HG02571 (cell line): ENCODE measurements at regions not wholly inside any gene's neighbourhood (a gene's known extent, or its start where the extent isn't known, plus 50 kb on each side); places are given as distances from the start of the nearest gene placed in this dataset.
"Not testable (repeated sequence)": the region's sequence is repeated elsewhere in the genome, so short reads cannot be mapped to it uniquely, and the experiment has no call there.

ENCODE experiments used
- ATAC-seq: cut with Tn5 transposase; IDR thresholded peaks from one replicate; pipeline ENCODE4 v1.9.1; 2021; ENCODE audit warnings: mild to moderate bottlenecking, moderate library complexity; ENCODE audit not compliant: unreplicated experiment

DNA sequence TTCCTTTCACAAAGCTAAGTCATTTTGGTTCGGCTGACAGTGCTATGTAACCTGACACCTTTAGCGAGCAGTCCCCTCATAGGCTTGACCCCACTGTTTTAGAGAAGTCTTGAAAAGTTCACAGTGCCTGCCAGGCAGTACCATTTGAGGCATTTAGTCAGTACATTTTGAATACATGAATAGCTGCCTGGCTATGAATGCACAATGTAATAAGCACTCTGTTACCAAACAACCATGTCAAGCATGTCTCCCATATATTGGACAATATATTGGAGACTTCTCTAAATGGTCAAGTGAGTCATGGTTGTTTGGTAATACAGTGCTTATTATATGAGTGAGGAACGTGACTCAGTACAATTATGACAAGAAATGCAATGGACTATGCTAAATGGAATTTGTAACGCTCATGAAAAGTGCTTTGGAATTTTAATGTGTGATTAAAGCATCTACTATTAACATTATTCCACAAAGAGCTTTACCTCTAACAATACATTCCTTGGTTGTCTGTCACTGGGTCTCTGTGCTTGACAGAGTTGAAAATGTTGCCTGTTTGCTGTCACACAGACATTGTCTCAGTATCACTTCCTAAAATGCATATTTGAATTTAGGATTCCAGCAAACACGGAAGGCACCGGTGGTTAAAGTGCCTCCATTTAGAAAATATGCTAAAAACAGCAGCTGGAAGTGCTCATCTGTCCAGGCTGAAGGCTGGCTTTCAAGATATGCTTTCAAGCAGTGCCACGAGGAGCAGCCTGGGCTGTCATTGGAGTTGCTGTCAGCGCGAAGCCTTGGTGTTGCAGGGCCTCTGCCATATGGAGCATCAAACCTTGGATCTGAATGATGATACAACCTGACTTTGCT, 458.6 kb downstream of the FBXO15 start:
- ATAC-seq = peak; percentile 71

DNA sequence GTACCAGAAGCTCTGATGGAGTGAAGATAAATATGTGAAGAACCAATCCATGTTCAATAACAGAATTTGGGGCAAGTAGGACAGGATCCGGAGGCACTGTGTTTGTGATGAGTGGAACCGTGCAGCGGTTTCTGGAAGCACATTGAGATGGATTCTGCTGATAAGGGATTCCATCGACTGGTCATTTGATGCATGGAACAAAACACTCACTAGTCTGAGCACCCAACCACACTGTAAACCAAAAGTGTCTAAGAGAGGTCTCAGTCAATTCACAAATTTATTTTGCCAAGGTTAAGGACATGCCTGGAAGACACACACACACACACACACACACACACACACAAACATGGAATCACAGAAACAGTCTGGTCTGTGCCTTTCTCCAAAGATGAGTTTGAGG, 459.5 kb downstream of the FBXO15 start:
- no peak for ATAC-seq

DNA sequence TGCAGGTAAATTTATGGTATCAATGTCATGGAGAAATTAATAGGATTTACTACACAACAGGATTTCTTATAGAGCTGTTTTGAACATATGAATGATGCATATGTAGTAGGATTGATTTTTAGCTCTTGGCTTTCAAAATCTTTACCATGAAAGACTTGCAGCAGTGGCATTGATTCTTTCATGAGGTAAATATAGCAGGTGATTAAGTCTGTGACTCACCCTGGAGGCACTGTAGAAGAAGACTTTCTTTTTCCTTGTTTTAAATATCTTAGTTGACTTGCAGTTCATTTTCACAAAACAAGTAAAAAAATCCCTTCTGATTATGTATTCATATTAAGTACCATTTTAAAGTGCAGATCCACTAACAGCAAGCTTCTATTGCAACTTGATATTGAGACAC, 463.0 kb downstream of the FBXO15 start:
- no peak for ATAC-seq

DNA sequence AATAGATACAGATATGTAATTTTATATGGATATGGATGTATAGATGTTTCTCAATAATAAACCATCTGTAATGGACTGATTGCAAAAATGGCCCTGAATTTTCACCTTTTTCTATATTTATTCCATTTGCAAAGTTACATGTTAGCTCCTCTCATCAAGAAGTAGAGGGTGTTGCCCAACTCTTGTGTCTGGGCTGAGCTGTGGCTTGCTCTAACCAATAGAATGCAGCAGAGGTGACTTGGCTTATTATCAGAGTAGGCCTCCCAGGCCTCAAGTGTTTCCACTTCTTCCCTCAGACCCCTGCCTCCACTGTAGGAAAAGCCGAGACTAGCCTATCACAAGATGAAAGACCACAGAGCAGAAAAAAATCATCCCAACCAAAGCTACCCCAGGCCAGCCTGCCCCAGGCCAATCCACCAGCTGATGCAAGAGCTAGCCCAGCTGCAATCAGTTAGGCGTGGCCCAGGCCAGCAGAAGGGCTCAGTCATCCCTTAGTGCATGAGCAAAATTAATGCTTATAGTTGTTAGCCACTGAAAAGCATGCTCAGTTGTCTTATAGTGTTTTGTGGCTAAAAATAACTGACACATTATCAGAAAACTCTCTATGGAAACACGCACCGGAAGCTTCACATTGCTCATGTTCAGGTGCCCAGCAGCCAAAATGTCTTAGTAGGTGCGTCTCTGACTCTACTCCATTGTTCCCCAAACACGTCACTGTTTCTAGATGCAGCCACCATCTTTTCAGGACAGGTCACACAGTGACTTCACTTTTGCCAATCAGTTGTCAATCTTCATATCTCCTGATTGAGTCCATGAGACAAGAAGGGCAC, 464.0 kb downstream of the FBXO15 start:
- no peak for ATAC-seq

DNA sequence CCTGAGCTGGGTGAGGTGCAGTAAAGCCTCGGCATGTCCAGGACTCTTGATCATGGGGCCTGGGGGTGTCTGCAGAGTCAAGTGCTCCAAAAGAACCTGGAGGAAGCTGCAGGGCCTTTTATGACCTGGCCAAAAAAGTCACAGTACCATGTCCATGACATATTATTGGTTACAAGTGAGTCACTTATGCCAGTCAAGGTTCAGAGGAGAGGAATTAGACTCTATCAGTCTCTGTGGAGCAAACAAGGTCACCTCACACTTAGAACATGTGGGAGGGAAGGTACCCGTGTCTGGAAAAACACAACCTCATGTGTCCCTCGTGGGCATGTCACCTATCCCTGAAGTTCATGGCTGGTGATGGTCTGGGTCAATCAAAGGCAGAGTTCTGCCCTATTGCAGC, 465.7 kb downstream of the FBXO15 start:
- no peak for ATAC-seq

DNA sequence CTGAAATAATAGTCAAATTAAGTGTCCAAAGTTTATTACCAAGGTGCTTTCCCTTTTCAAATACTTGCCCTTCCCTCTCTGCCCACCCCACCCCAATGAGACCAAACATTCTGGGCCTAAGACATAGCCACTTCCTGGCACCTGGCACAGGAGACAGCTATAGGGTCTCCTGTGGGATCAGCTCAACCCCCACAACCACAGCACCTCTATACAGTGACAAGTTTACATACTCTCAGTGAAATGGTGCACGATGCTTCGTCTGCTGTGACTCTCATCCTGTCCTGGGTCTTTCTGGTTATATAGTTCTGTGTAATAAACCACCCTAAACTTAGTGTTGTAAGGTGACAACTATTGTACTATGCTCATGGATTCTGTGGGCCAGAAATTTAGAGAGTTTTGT, 466.2 kb downstream of the FBXO15 start:
- ATAC-seq = no peak

DNA sequence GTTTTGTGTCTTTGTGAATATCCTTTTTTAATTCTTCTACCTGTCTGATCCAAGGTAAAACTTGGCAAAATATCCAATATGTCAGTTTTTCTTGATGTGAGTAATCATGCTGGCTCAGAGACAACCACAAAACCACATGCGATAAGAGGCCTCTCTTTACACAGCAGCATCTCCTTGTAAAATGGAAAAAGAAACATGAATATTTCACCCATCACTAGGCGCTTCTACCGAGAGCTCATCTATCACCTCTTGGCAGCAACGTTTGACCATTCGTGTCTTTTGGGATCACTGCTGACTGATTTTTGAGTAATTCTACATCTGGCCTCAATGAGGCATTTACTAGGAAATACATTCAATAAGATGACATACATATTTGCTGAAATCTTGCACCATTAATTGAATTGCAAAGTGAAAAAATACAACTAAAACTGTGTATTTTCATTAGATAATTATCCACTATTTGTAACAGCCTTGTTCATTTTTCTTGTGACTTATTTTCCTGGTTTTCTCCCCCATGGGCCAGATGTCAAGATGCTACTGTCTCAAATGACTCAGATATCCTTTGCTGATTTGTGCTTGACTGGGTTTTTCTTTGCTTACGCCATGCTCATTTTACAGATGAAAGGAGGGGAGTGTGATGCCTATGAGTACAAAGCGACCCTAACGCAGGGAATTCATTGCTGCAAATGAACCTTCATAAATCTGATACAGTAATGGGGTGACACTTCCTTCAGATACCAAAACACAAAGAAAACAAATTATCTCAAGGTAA, 467.5 kb downstream of the FBXO15 start:
- ATAC-seq = no peak

DNA sequence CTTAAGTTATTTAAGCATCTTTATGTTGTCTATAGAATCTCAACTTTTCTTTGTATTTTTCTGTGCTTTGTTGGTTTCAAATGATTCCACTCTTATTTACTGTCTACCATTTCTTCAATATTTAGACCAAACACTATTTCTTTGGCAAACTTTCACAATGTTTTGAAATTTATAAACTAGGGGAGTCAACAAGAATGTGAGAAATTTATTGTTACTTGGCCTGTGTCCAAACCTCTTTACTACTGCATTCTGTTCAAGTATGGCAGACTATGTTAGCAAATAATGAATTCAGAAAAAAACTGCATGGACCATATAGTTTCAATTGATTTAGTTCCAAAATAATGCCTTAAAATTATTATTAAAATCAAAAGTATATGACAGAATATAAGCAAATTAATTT, 470.2 kb downstream of the FBXO15 start:
- no peak for ATAC-seq

DNA sequence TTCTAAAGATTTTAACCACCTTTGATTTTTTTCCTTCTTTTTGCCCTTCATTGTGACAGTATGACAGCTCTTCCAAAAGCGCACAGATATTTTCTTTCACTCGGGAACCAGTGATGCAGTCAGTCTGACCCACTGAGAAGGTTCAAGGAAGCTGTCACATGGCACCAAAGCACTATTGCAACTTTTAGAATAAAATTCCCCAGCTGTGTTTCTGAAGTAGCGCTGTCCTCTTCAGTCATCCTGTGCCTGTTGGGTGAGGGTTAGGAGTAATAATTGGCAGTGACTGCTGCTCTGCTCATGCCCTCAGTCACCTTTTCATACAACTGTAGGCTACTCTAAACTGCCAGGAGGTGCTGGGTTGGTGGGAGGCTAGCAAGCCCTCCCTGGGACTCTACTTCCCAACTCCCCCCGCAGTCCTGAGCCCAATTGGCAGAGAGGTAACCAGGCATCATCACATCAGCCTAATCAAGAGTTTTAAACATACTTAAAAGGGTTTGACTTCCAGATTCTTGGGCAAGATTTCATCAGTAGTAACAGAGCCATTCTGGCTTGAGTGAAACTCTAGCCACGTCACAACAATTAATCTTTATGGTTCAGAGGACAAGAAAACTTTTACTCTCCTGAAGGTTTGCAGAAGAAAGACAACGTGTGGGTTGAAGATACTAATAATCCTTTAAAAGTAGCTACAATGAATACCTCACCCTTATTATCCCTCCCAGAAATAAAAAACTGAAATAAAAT, 473.3 kb downstream of the FBXO15 start:
- no peak for ATAC-seq

DNA sequence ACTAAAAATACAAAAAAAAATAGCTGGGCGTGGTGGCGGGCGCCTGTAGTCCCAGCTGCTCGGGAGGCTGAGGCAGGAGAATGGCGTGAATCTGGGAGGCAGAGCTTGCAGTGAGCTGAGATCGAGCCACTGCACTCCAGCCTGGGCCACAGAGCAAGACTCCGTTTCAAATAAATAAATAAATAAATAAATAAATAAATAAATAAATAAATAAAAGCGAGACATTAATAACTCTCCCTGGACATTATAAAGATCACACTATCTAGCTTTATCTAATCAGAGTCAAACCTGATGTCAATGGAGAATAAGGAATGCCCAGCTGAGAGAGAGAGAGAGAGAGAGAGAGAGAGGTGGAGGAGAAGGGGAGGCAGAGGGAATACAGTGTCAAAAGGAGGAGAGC, 476.2 kb downstream of the FBXO15 start:
- ATAC-seq = not testable (repeated sequence)

DNA sequence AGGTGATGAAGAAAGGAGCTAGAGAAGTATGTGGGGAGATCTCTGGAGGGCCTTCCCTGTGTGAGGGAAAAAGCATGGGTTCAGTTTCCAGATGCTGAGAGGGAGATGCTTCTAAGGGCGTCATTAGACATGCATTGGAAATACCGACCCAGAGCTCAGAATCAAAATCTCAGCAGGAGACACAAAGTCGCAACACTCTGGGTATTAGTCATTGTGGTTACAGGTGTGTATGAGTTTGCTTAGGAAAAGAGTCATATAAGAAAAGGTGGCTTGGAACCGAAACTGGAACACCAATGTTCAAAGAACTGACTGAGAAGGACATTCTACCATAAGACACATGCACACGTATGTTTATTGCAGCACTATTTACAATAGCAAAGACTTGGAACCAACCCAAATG, 477.1 kb downstream of the FBXO15 start:
- no peak for ATAC-seq

DNA sequence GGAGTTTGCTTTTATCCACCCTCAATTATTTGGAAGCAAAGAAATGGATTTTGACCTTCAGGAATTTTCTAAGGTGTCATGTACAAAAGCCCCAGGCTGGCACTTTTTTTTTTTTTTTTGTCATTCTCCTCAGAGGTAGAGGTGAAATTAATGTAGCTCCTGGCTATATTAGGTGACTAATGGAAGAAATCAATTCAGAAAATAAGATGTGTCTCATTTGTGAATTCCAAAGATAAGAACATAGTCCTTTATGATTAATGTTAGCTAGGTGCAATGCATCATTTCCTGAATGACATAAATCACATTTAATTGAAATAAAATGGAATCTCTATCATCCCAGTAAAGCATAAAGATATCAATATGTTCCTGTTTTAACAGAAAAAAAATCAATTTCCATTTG, 477.6 kb downstream of the FBXO15 start:
- no peak for ATAC-seq

DNA sequence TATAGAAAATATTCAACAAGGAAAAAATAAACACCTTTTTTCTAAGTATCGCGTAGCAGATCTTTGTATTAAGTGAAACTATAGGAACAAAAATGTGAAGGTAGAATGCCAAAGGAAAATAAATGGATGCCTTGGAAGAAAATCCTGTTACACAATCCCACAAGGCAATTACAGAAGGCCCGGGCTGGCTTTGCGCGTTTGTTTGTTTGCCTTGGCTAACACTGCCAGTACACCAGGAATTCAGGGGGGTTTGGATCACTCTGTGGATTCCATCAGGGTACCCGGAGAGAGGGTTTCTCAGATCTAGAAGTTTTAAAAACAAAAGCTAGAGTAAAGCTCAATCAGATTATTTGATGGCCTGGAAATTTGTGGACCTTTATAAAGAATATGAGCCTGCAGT, 478.3 kb downstream of the FBXO15 start:
- ATAC-seq = no peak

DNA sequence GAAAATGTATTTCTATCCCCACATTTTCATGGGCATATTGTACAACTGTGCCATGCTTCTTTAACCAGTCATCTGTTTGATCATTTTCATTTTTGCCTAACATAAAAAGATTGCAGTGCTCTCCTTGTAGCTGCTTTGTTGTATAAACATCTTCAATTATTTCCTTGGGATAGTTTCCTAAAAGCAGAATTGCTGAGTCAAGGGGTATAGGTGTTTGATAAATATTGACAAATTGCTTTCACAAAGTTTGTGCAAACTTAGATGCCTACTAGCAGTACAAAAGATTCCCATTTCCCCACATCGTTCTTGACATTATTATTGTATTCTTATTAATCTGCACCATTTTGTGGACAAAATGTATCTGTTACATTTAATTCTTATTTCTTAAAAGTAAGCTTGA, 479.6 kb downstream of the FBXO15 start:
- no peak for ATAC-seq

DNA sequence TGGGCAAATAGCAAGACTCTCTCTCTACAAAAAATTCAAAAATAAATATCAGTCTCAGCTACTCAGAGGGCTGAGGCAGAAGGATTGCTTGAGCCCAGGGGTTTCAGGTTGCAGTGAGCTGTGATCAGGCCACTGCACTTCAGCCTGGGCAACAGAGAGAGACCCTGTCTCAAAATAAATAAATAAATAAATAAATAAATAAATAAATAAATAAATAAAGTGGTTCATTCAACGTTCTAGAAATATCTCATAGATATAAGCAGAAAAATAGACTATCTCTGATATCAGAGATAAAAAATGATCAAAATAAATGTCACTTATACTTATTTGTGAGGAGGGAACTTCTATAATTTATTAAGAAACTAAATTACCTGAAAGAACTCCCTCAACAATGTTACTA, 480.9 kb downstream of the FBXO15 start:
- no peak for ATAC-seq

DNA sequence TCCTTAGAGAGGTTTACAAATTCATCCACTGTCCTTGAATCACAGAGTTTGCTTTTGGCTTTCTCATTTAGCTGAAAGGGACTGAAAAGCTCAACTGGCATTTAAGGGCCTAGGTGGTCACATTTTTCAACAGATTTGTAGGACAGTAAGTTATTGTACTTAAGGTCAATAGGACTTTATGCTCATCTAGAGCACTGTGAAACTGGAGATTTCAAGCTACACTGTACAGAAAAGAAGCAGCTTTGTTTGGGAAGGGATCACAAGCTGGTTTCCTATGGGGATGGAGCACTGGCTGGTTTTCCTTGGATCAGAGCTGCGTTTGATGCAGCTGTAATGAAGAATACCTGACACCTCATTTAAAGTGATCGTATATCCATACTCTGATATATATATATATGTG, 482.7 kb downstream of the FBXO15 start:
- no peak for ATAC-seq

DNA sequence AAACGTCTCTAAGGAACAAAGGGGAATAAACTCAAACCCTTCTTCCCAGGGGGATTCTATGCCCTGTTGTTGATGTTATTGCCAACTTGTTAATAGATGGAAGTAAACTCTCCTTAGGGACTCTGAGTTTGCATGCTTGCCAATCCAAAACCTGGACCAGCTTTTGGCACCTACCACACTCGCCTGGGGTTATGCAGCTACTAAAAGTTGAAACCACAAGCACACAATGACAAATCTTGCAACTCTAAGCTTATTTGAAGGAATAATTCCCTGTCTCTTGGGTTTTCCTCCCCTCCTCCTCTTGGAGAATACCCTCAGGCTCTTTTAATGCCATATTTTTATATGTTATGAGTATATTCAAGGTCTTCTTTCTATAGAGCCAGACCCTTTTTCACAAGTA, 484.1 kb downstream of the FBXO15 start:
- ATAC-seq = no peak

DNA sequence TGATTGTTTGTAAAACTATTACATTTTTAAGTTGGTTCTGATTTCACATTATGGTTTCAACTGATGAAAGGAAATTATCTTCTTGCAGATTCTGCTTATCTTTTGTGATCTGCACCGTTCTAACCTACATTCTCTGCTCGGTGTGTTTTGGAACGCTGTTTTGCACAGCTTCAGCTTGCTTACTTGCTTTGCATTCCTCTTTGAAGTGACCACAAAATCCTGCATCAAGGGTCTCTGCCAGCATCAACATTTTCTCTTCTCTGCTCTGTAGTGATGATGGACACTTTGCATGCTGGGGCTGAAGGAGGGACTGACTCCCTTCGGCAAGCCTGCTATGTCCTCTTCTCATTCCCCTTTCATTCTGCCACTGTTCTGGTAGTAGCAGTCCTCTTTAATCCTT, 485.2 kb downstream of the FBXO15 start:
- ATAC-seq = no peak

DNA sequence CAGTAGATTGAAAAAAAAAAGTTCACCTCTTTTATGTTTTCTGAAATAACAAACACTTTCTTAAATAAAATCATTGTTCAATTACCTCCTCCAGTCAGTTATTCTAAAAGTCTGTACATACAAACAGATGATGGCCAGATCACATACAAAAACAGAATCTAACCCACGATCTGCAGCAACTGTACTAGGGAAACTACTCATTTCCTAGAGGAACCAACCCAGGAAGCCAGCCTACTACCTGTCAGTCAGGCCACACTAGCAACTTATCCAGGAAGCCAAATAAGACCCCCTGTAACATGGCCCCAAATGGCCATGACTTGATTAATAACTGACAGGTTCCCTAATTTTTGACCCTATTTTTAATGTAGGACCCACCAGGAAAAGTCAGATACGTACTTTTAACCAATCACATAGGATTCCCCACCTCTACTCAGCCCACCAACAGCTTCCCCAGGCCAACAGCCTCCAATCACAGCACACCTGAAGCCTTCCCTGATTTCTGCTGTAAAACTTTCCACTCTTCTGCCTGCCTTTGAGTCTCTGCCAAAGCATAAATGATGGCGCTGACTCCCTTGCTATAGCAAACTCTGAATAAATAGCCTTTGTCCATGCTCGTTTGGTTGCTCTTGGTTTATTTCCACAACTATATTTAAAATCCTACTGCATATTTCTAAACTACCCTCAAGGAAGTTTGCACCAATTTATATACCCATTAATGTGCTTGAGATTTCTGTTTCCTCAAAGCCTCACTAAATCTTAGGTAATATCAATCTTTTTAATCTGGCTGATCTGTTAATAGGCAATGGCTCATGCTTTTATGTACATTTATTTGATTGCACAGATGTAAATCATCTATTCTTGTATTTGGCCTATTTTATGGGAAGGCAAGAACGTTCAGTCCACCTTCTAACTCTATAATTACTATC, 486.4 kb downstream of the FBXO15 start:
- ATAC-seq = no peak

DNA sequence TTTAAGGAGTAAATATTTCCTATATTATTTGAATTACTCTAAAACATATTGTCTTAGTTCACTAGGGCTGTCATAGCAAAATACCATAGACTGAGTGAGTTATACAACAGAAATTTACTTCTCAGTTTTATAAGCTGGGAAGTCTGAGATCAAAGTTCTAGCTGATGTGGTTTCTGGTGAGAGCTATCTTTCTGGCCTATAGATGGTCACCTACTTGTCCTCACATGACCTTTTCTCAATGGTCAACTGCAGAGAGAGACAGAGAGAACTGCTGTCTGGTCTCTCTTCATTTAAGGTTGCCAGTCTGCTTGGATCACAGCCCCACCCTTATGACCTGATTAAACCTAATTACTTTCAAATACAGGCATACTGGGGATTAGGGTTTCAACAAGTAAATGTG, 490.9 kb downstream of the FBXO15 start:
- no peak for ATAC-seq
